Neural progenitor cell (in vitro differentiated cells): ENCODE measurements at regions not wholly inside any gene's neighbourhood (a gene's known extent, or its start where the extent isn't known, plus 50 kb on each side); places are given as distances from the start of the nearest gene placed in this dataset.

Experiments used
- DNase-seq: peaks from one replicate; pipeline ENCODE4 v3.0.0-alpha.2; 2016; ENCODE audit warnings: low spot score
- H2AFZ ChIP-seq: fragments of 200-600 bp; sonication (generic); replicated peaks from 2 replicates; pipeline ENCODE4 v1.6.1; 2016; ENCODE audit warnings: antibody characterized with exemption
- H3F3A ChIP-seq: fragments of 200-600 bp; sonication (generic); 2 replicates; pipeline ENCODE4 v1.6.1; 2016; ENCODE audit warnings: antibody characterized with exemption, low read depth
- H3K27ac ChIP-seq: fragments of 200-600 bp; sonication (generic); 2 replicates; pipeline ENCODE4 v1.5.1; 2016; ENCODE audit warnings: mild to moderate bottlenecking
- H3K27me3 ChIP-seq: fragments of 200-600 bp; sonication (generic); 2 replicates; pipeline ENCODE4 v1.6.1; 2016; ENCODE audit warnings: mild to moderate bottlenecking, moderate library complexity
- H3K36me3 ChIP-seq: fragments of 200-600 bp; sonication (generic); 2 replicates; pipeline ENCODE4 v1.5.1; 2016
- H3K4me1 ChIP-seq: fragments of 200-600 bp; sonication (generic); 2 replicates; pipeline ENCODE4 v1.6.1; 2016; ENCODE audit warnings: mixed run types
- H3K4me2 ChIP-seq: fragments of 200-600 bp; sonication (generic); 2 replicates; pipeline ENCODE4 v1.6.1; 2016
- H3K4me3 ChIP-seq: fragments of 200-600 bp; sonication (generic); 2 replicates; pipeline ENCODE4 v1.5.1; 2016
- H3K79me2 ChIP-seq: fragments of 200-600 bp; sonication (generic); 2 replicates; pipeline ENCODE4 v1.6.1; 2016; ENCODE audit warnings: low read depth
- H3K9ac ChIP-seq: fragments of 200-600 bp; sonication (generic); 2 replicates; pipeline ENCODE4 v1.6.1; 2016
- H3K9me3 ChIP-seq: fragments of 200-600 bp; sonication (generic); 2 replicates; pipeline ENCODE4 v1.5.1; 2016; ENCODE audit warnings: low read depth
- H4K20me1 ChIP-seq: fragments of 200-600 bp; sonication (generic); 2 replicates; pipeline ENCODE4 v1.6.1; 2016; ENCODE audit warnings: low read depth
- H3K27ac Mint-ChIP-seq: 3 replicates; pipeline ENCODE4 v1.8.0; 2021; ENCODE audit warnings: mixed read lengths
- H3K27me3 Mint-ChIP-seq: 2 replicates; pipeline ENCODE4 v1.8.0; 2022; ENCODE audit warnings: low read depth, mild to moderate bottlenecking, inconsistent platforms, moderate library complexity, mixed read lengths; ENCODE audit not compliant: insufficient read depth
- H3K36me3 Mint-ChIP-seq: 3 replicates; pipeline ENCODE4 v1.8.0; 2021; ENCODE audit warnings: mixed read lengths
- H3K4me1 Mint-ChIP-seq: 3 replicates; pipeline ENCODE4 v1.8.0; 2021; ENCODE audit warnings: mixed read lengths
- H3K4me3 Mint-ChIP-seq: 3 replicates; pipeline ENCODE4 v1.8.0; 2021; ENCODE audit warnings: mild to moderate bottlenecking, moderate library complexity, mixed read lengths
- H3K9me3 Mint-ChIP-seq: 3 replicates; pipeline ENCODE4 v1.8.0; 2020; ENCODE audit warnings: mixed read lengths
- CTCF ChIP-seq: fragments of 200-600 bp; sonication (generic); IDR thresholded peaks from 2 replicates; pipeline ENCODE4 v1.5.1; 2017; ENCODE audit warnings: antibody characterized with exemption, mild to moderate bottlenecking
- EZH2 ChIP-seq: fragments of 200-600 bp; sonication (generic); IDR thresholded peaks from 2 replicates; pipeline ENCODE4 v1.6.1; 2017; ENCODE audit warnings: antibody characterized with exemption, mild to moderate bottlenecking, moderate library complexity
- EZH2phosphoT487 ChIP-seq: fragments of 200-600 bp; sonication (generic); IDR thresholded peaks from 2 replicates; pipeline ENCODE4 v1.6.1; 2017; ENCODE audit warnings: antibody characterized with exemption

- TF ChIP-seq EZH2 (no peak), CTCF (no peak), EZH2phosphoT487 (no peak)
- Mint-ChIP-seq H3K9me3 (peaks cover 2% of the 10 kb centered on the region), H3K27me3 (peaks cover 2% of the 10 kb centered on the region), H3K36me3 (no peaks in the 10 kb centered on the region), H3K4me1 (no peaks in the 10 kb centered on the region), H3K4me3 (no peak overlapping the region), H3K27ac (no peak overlapping the region)
- Histone ChIP-seq H3K9ac (no peak overlapping the region), H3F3A (no peaks in the 10 kb centered on the region), H4K20me1 (no peaks in the 10 kb centered on the region), H3K4me1 (no peaks in the 10 kb centered on the region), H3K4me2 (no peak overlapping the region), H3K79me2 (no peaks in the 10 kb centered on the region), H3K9me3 (no peaks in the 10 kb centered on the region), H2AFZ (no peak overlapping the region), H3K36me3 (no peaks in the 10 kb centered on the region), H3K4me3 (no peak overlapping the region), H3K27me3 (no peaks in the 10 kb centered on the region), H3K27ac (no peak overlapping the region)
- no peak for DNase-seq
Measured at GRCh38 chr11:90606721-90607120, 383.9 kb upstream of the CHORDC1 start.

- H3K79me2 ChIP-seq, result no peaks in the 10 kb centered on the region
- H4K20me1 ChIP-seq, result no peaks in the 10 kb centered on the region
- no peaks in the 10 kb centered on the region for H3K4me1 Mint-ChIP-seq
- peaks cover 2% of the 10 kb centered on the region for H3K27me3 Mint-ChIP-seq
- H3K9me3 ChIP-seq, result no peaks in the 10 kb centered on the region
- no peak for TF ChIP-seq EZH2phosphoT487
- TF ChIP-seq EZH2, result no peak
- no peak for TF ChIP-seq CTCF
- peaks cover 2% of the 10 kb centered on the region for H3K9me3 Mint-ChIP-seq
- H3K4me1 ChIP-seq, result no peaks in the 10 kb centered on the region
- DNase-seq, result no peak
- no peaks in the 10 kb centered on the region for H3K27me3 ChIP-seq
- H3K27ac ChIP-seq, result no peak overlapping the region
- H3K4me3 Mint-ChIP-seq, result no peak overlapping the region
- no peak overlapping the region for H3K9ac ChIP-seq
- H3K36me3 Mint-ChIP-seq, result no peaks in the 10 kb centered on the region
- no peak overlapping the region for H2AFZ ChIP-seq
- H3K27ac Mint-ChIP-seq, result no peak overlapping the region
- H3K4me3 ChIP-seq, result no peak overlapping the region
- no peaks in the 10 kb centered on the region for H3F3A ChIP-seq
- H3K4me2 ChIP-seq, result no peak overlapping the region
- H3K36me3 ChIP-seq, result no peaks in the 10 kb centered on the region
Measured at GRCh38 chr11:90601261-90601660, 378.4 kb upstream of the CHORDC1 start.

GRCh38 chr11:90594658-90595057 lies 371.8 kb upstream of the CHORDC1 start:
- H3K4me1 Mint-ChIP-seq, result no peaks in the 10 kb centered on the region
- H3K9me3 Mint-ChIP-seq, result no peaks in the 10 kb centered on the region
- no peaks in the 10 kb centered on the region for H3K36me3 ChIP-seq
- no peak overlapping the region for H3K4me3 Mint-ChIP-seq
- TF ChIP-seq CTCF (no peak), EZH2 (no peak), EZH2phosphoT487 (no peak)
- H2AFZ ChIP-seq, result no peak overlapping the region
- H3F3A ChIP-seq, result no peaks in the 10 kb centered on the region
- no peaks in the 10 kb centered on the region for H3K27me3 ChIP-seq
- H3K27ac ChIP-seq, result no peak overlapping the region
- H3K4me3 ChIP-seq, result no peak overlapping the region
- no peak overlapping the region for H3K27ac Mint-ChIP-seq
- H3K4me2 ChIP-seq, result no peak overlapping the region
- H3K36me3 Mint-ChIP-seq, result no peaks in the 10 kb centered on the region
- H3K79me2 ChIP-seq, result no peaks in the 10 kb centered on the region
- H3K9me3 ChIP-seq, result no peaks in the 10 kb centered on the region
- H3K27me3 Mint-ChIP-seq, result no peaks in the 10 kb centered on the region
- no peaks in the 10 kb centered on the region for H4K20me1 ChIP-seq
- no peak for DNase-seq
- H3K9ac ChIP-seq, result no peak overlapping the region
- no peaks in the 10 kb centered on the region for H3K4me1 ChIP-seq

GRCh38 chr11:90593099-90593498 lies 370.2 kb upstream of the CHORDC1 start:
- Mint-ChIP-seq H3K9me3 (no peaks in the 10 kb centered on the region), H3K36me3 (no peaks in the 10 kb centered on the region), H3K27me3 (no peaks in the 10 kb centered on the region), H3K4me3 (no peak overlapping the region), H3K4me1 (no peaks in the 10 kb centered on the region), H3K27ac (no peak overlapping the region)
- H3K36me3 ChIP-seq, result no peaks in the 10 kb centered on the region
- H3K9ac ChIP-seq, result no peak overlapping the region
- H3K9me3 ChIP-seq, result no peaks in the 10 kb centered on the region
- H3K4me3 ChIP-seq, result no peak overlapping the region
- H3K27ac ChIP-seq, result no peak overlapping the region
- no peaks in the 10 kb centered on the region for H3K4me1 ChIP-seq
- H3F3A ChIP-seq, result no peaks in the 10 kb centered on the region
- H3K27me3 ChIP-seq, result no peaks in the 10 kb centered on the region
- H2AFZ ChIP-seq, result no peak overlapping the region
- no peaks in the 10 kb centered on the region for H4K20me1 ChIP-seq
- TF ChIP-seq EZH2 (no peak), CTCF (no peak), EZH2phosphoT487 (no peak)
- no peaks in the 10 kb centered on the region for H3K79me2 ChIP-seq
- H3K4me2 ChIP-seq, result no peak overlapping the region
- no peak for DNase-seq
